Spleen (tissue), 11 donors: ENCODE measurements at regions not wholly inside any gene's neighbourhood (a gene's known extent, or its start where the extent isn't known, plus 50 kb on each side); places are given as distances from the start of the nearest gene placed in this dataset.

Experiments
- DNase-seq: peaks from one replicate; pipeline ENCODE4 v3.0.0-alpha.2; 2020
- H3K27ac ChIP-seq, 8 donors: fragments of 200-600 bp; sonication (generic) in 7 of 8; 1 replicate in 4 of 8; 2 replicates in 4 of 8; pipeline versions ENCODE4 v1.5.0 to v1.8.0; 2016 to 2021; ENCODE audit warnings: inconsistent platforms in 4 of 8, mild to moderate bottlenecking in 4 of 8, moderate library complexity in 1 of 8
- H3K27me3 ChIP-seq, 7 donors: fragments of 200-600 bp; sonication (generic) in 6 of 7; replicated peaks in 1 of 7; 1 replicate in 4 of 7; 2 replicates in 3 of 7; pipeline versions ENCODE4 v1.5.0 to v1.8.0; 2016 to 2021; ENCODE audit warnings: inconsistent platforms in 3 of 7, mild to moderate bottlenecking in 1 of 7
- H3K36me3 ChIP-seq, 6 donors: fragments of 200-600 bp; sonication (generic) in 5 of 6; 1 replicate in 4 of 6; 2 replicates in 2 of 6; pipeline versions ENCODE4 v1.5.0 to v1.8.0; 2016 to 2021; ENCODE audit warnings: inconsistent platforms in 2 of 6
- H3K4me1 ChIP-seq, 6 donors: fragments of 200-600 bp; sonication (generic) in 5 of 6; 1 replicate in 3 of 6; 2 replicates in 3 of 6; pipeline versions ENCODE4 v1.5.0 to v1.8.0; 2016 to 2021; ENCODE audit warnings: inconsistent platforms in 3 of 6
- H3K4me3 ChIP-seq, 8 donors: fragments of 200-600 bp; sonication (generic) in 7 of 8; 1 replicate in 4 of 8; 2 replicates in 4 of 8; pipeline versions ENCODE4 v1.5.0 to v1.8.0; 2016 to 2021; ENCODE audit warnings: inconsistent platforms in 4 of 8, mild to moderate bottlenecking in 4 of 8, moderate library complexity in 2 of 8
- H3K9me3 ChIP-seq, 8 donors: fragments of 200-600 bp; sonication (generic) in 7 of 8; 1 replicate in 4 of 8; 2 replicates in 4 of 8; pipeline versions ENCODE4 v1.5.0 to v1.8.0; 2016 to 2021; ENCODE audit warnings: inconsistent platforms in 4 of 8
- POLR2A ChIP-seq, 3 donors: fragments of 450-650 bp; IDR thresholded peaks; one replicate each; pipeline ENCODE4 v1.5.1; 2017; ENCODE audit warnings: antibody characterized with exemption in 3 of 3, mild to moderate bottlenecking in 1 of 3
- POLR2AphosphoS5 ChIP-seq, 3 donors: sonication (generic); formaldehyde crosslinking; IDR thresholded peaks; one replicate each; pipeline ENCODE4 v1.5.1; 2017; ENCODE audit warnings: antibody characterized with exemption in 3 of 3
- WGBS, 5 donors: extraction: QIAGEN DNeasy Blood & Tissue Kit in 3 of 5; methylation state at CpG; one replicate each; pipeline versions ENCODE4 v1.1.5 to v1.1.7; 2013 to 2018; 5-methylcytosine and 5-hydroxymethylcytosine counted together
- intact Hi-C: fragments of 100-400 bp; cut with DNase I; formaldehyde crosslinking; loops from one replicate; pipeline ENCODE4 v1.15.0; 2023; ENCODE audit warnings: low total_unique reads
- TF ChIP-seq, protein P1 (sequence below), 11 experiments: fragments of 200-600 bp in 7 of 11; fragments of 450-650 bp in 4 of 11; sonication (generic) in 4 of 11; IDR thresholded peaks in 8 of 11; conservative IDR thresholded peaks in 3 of 11; 1 replicate in 7 of 11; 2 replicates in 4 of 11; pipeline versions ENCODE4 v1.4.0 to v1.8.0; 2016 to 2021; ENCODE audit warnings: antibody characterized with exemption in 11 of 11, inconsistent platforms in 4 of 11, mild to moderate bottlenecking in 1 of 11
- donor health status: healthy with polysubstance abuse.
- donor health status: DM: no; HTN: no; CAD: no; lungs with moderate emphysema.
- donor health status: DM: no; HTN: no; CAD: no.
- donor health status: Bipolar disorder and iron deficiency.
- donor health status: healthy.
- donor health status: DM: no; HTN: no; CAD: no.
- donor health status: DM: yes; HTN: yes; CAD: no.

DNA sequence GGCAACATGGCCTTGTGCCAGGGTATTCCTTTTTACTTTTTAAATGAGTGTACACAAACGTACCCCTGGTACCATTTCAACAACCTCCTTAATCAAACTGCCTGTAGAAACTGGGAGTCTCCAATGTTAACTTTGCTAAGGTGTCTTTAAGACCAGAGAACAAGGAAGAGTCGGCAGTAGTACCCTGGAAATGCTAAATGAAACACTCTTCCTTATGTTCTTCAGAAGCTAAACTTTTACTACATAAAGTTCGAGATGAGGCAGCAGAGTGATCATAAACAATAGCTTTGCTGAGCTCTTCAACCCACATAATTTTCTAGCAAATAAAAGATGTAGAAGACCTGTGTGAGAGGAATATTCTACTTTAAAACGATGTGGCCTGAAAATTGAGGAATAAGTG lies 297.7 kb upstream of the NRIP1 start:
- Histone ChIP-seq H3K9me3 (peaks cover 0 to 18% (median 12%) of the 10 kb centered on the region in 8 donors), H3K4me3 (no peak overlapping the region), H3K27ac (no peak overlapping the region), H3K4me1 (peaks cover 0 to 11% (median 5%) of the 10 kb centered on the region in 6 donors), H3K27me3 (no peaks in the 10 kb centered on the region), H3K36me3 (no peaks in the 10 kb centered on the region)
- TF ChIP-seq, protein P1, sequence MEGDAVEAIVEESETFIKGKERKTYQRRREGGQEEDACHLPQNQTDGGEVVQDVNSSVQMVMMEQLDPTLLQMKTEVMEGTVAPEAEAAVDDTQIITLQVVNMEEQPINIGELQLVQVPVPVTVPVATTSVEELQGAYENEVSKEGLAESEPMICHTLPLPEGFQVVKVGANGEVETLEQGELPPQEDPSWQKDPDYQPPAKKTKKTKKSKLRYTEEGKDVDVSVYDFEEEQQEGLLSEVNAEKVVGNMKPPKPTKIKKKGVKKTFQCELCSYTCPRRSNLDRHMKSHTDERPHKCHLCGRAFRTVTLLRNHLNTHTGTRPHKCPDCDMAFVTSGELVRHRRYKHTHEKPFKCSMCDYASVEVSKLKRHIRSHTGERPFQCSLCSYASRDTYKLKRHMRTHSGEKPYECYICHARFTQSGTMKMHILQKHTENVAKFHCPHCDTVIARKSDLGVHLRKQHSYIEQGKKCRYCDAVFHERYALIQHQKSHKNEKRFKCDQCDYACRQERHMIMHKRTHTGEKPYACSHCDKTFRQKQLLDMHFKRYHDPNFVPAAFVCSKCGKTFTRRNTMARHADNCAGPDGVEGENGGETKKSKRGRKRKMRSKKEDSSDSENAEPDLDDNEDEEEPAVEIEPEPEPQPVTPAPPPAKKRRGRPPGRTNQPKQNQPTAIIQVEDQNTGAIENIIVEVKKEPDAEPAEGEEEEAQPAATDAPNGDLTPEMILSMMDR (IDR thresholded peaks at IDR 0.05 in 8 of 11, conservative IDR thresholded peaks at IDR 0.05 in 3 of 11) = no peak
- no peak for TF ChIP-seq POLR2A (IDR thresholded peaks at IDR 0.05)
- no peak for TF ChIP-seq POLR2AphosphoS5 (IDR thresholded peaks at IDR 0.05)
- no peak for DNase-seq
- WGBS, 5 donors = 77 to 90% (median 88%) methylated on average over 4 of the region's 4 CpGs
- intact Hi-C loops = no loop called here

GRCh38 chr21:15363921-15364320 lies 299.1 kb upstream of the NRIP1 start:
- H3K9me3 ChIP-seq = peaks cover 0 to 18% (median 12%) of the 10 kb centered on the region in 8 donors
- no peak for DNase-seq
- H3K4me1 ChIP-seq = peaks cover 0 to 7% (median 4%) of the 10 kb centered on the region in 6 donors
- no peaks in the 10 kb centered on the region for H3K27me3 ChIP-seq
- no peak overlapping the region for H3K4me3 ChIP-seq
- no peak overlapping the region for H3K27ac ChIP-seq
- intact Hi-C loops = no loop called here
- no peaks in the 10 kb centered on the region for H3K36me3 ChIP-seq
- WGBS, 5 donors = 49 to 85% (median 77%) methylated on average over 1 of the region's 1 CpG
- TF ChIP-seq POLR2A (IDR thresholded peaks at IDR 0.05) = no peak
- TF ChIP-seq, protein P1 (IDR thresholded peaks at IDR 0.05 in 8 of 11, conservative IDR thresholded peaks at IDR 0.05 in 3 of 11) = no peak
- TF ChIP-seq POLR2AphosphoS5 (IDR thresholded peaks at IDR 0.05) = no peak

DNA sequence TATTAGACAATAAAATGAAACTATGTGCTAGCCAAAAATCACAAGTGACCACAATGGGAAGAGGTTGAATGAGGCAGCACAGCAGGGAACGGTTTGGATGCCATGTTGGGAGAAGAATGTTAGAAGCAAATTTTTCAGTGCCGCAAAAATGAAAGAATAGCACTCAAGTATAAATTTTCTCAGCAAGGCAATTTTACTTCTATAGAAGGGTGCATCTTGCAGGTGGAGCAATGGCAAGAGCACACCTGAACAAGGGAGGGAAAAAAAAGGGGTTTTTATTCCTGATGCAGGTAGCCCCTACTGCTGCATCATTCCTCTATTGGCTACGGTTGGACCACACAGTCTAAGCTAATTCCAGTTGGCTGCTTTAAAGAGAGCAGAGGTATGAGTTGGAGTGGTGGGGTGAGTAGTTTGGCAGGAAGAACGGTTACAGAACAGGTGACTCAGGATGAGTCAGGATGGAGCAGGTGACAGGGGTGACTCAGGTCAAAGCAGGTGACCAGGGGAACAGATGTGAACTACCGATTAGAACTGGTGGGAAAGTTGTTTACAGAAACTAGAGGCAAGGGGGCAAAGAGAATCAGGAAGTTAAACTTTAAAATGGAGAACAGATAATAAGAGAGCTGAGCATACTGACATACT lies 301.1 kb upstream of the NRIP1 start:
- 85 to 96% (median 89%) methylated on average over 5 of the region's 5 CpGs for WGBS, 5 donors
- H3K4me1 ChIP-seq = no peaks in the 10 kb centered on the region
- H3K36me3 ChIP-seq = no peaks in the 10 kb centered on the region
- no peaks in the 10 kb centered on the region for H3K27me3 ChIP-seq
- peaks cover 0 to 18% (median 12%) of the 10 kb centered on the region in 8 donors for H3K9me3 ChIP-seq
- H3K4me3 ChIP-seq = no peak overlapping the region
- TF ChIP-seq, protein P1 (IDR thresholded peaks at IDR 0.05 in 8 of 11, conservative IDR thresholded peaks at IDR 0.05 in 3 of 11) = no peak
- TF ChIP-seq POLR2A (IDR thresholded peaks at IDR 0.05) (no peak), POLR2AphosphoS5 (IDR thresholded peaks at IDR 0.05) (no peak)
- no peak overlapping the region for H3K27ac ChIP-seq
- intact Hi-C loops = no loop called here
- DNase-seq = no peak

DNA sequence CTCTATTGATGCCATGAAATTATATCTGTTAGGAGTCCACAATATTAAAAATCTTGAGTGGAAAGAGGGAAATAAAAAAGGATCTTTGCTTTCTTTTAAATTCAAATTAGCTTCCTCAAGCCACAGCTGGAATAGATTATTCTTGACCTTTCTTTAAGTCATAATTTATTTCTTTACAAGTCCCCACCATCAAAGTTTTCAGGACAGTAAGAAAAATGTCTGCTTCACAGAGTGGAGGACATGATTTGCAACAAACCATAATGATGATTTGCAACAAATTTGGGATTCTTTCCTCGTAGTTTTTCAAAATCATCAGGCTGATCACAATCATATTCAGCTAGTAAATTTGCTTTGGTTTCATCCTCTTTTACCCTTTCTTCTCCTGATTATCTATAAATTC lies 301.8 kb upstream of the NRIP1 start:
- intact Hi-C loops = no loop called here
- TF ChIP-seq POLR2A (IDR thresholded peaks at IDR 0.05) (no peak), POLR2AphosphoS5 (IDR thresholded peaks at IDR 0.05) (no peak)
- TF ChIP-seq, protein P1 (IDR thresholded peaks at IDR 0.05 in 8 of 11, conservative IDR thresholded peaks at IDR 0.05 in 3 of 11) = no peak
- Histone ChIP-seq H3K9me3 (peaks cover 0 to 18% (median 12%) of the 10 kb centered on the region in 8 donors), H3K27ac (no peak overlapping the region), H3K27me3 (no peaks in the 10 kb centered on the region), H3K4me3 (no peak overlapping the region), H3K36me3 (no peaks in the 10 kb centered on the region), H3K4me1 (no peaks in the 10 kb centered on the region)
- WGBS, 5 donors = 77 to 100% (median 83%) methylated on average over 1 of the region's 1 CpG
- DNase-seq = no peak
